HepG2 (cell line): ENCODE measurements at regions not wholly inside any gene's neighbourhood (a gene's known extent, or its start where the extent isn't known, plus 50 kb on each side); places are given as distances from the start of the nearest gene placed in this dataset.

Source experiments
- ATF2 ChIP-seq: sonication (generic); formaldehyde crosslinking; IDR thresholded peaks from 2 replicates; pipeline ENCODE4 v1.4.0; 2020; ENCODE audit warnings: missing genetic modification reagents
- FOXJ3 ChIP-seq: sonication (generic); formaldehyde crosslinking; IDR thresholded peaks from 2 replicates; pipeline ENCODE4 v1.4.0; 2020; ENCODE audit warnings: missing genetic modification reagents, mild to moderate bottlenecking, borderline replicate concordance
- KLF13 ChIP-seq: sonication (generic); formaldehyde crosslinking; IDR thresholded peaks from 2 replicates; pipeline ENCODE4 v1.4.0; 2020; ENCODE audit warnings: mild to moderate bottlenecking, missing genetic modification reagents
- PAWR ChIP-seq: sonication (generic); formaldehyde crosslinking; IDR thresholded peaks from 2 replicates; pipeline ENCODE4 v1.4.0; 2020; ENCODE audit warnings: missing genetic modification reagents, mild to moderate bottlenecking, borderline replicate concordance
- SIX4 ChIP-seq: sonication (generic); formaldehyde crosslinking; IDR thresholded peaks from 2 replicates; pipeline ENCODE4 v1.4.0; 2020; ENCODE audit warnings: missing genetic modification reagents
- ZBTB40 ChIP-seq, 2 experiments: fragments of 450-650 bp in 1 of 2; sonication (generic) in 1 of 2; formaldehyde crosslinking in 1 of 2; IDR thresholded peaks; 2 replicates each; pipeline versions ENCODE4 v1.6.1 to v1.8.0; 2016 to 2022; ENCODE audit warnings: antibody characterized with exemption in 1 of 2, mild to moderate bottlenecking in 1 of 2, missing genetic modification reagents in 1 of 2

- TF ChIP-seq ATF2 (CRISPR knock-in tag) (no peak), ZBTB40 (IDR thresholded peaks at IDR 0.05) (no peak), ZBTB40 (CRISPR knock-in tag; IDR thresholded peaks at IDR 0.05) (no peak), FOXJ3 (CRISPR knock-in tag) (no peak), SIX4 (CRISPR knock-in tag) (no peak), PAWR (CRISPR knock-in tag) (no peak), KLF13 (no peak)
Measured at GRCh38 chr6:53975941-53976615, 135.2 kb upstream of the MLIP start.
